GM18498 (cell line): ENCODE measurements at regions not wholly inside any gene's neighbourhood (a gene's known extent, or its start where the extent isn't known, plus 50 kb on each side); places are given as distances from the start of the nearest gene placed in this dataset.

Source experiments
- ATAC-seq: cut with Tn5 transposase; IDR thresholded peaks from one replicate; pipeline ENCODE4 v1.9.1; 2021; ENCODE audit warnings: mild to moderate bottlenecking, moderate library complexity; ENCODE audit not compliant: unreplicated experiment

- no peak for ATAC-seq
These were observed 377.3 kb downstream of the PDCD6IP start for GRCh38 chr3:34175636-34176176.

- ATAC-seq = no peak
These were observed 378.3 kb downstream of the PDCD6IP start for GRCh38 chr3:34176723-34177122.

- no peak for ATAC-seq
These were observed 380.0 kb downstream of the PDCD6IP start for GRCh38 chr3:34178415-34178814.

GRCh38 chr3:34179716-34180115, 381.3 kb downstream of the PDCD6IP start:
- no peak for ATAC-seq

- no peak for ATAC-seq
These were observed 382.1 kb downstream of the PDCD6IP start for GRCh38 chr3:34180532-34180931.

GRCh38 chr3:34183114-34183513, 384.7 kb downstream of the PDCD6IP start:
- no peak for ATAC-seq

- ATAC-seq = no peak
These were observed 385.3 kb downstream of the PDCD6IP start for GRCh38 chr3:34183611-34184340.

- ATAC-seq = peak; percentile 53
These were observed 386.9 kb downstream of the PDCD6IP start for GRCh38 chr3:34185301-34185700.

- ATAC-seq = no peak
These were observed 390.7 kb downstream of the PDCD6IP start for GRCh38 chr3:34189133-34189532.

- no peak for ATAC-seq
These were observed 398.5 kb downstream of the PDCD6IP start for GRCh38 chr3:34196914-34197313.

GRCh38 chr3:34198309-34198708, 399.9 kb downstream of the PDCD6IP start:
- peak; percentile 51 for ATAC-seq

GRCh38 chr3:34200576-34200975, 402.1 kb downstream of the PDCD6IP start:
- ATAC-seq = peak; percentile 81

GRCh38 chr3:34202975-34203374, 404.5 kb downstream of the PDCD6IP start:
- ATAC-seq = no peak

- ATAC-seq = no peak
These were observed 405.0 kb downstream of the PDCD6IP start for GRCh38 chr3:34203386-34203785.

GRCh38 chr3:34207002-34207401, 408.6 kb downstream of the PDCD6IP start:
- no peak for ATAC-seq

- no peak for ATAC-seq
These were observed 409.4 kb downstream of the PDCD6IP start for GRCh38 chr3:34207806-34208205.

GRCh38 chr3:34212175-34212574, 413.7 kb downstream of the PDCD6IP start:
- no peak for ATAC-seq

GRCh38 chr3:34212656-34213055, 414.2 kb downstream of the PDCD6IP start:
- no peak for ATAC-seq

- no peak for ATAC-seq
These were observed 415.0 kb downstream of the PDCD6IP start for GRCh38 chr3:34213478-34213877.

- peak; percentile 66 for ATAC-seq
These were observed 418.4 kb downstream of the PDCD6IP start for GRCh38 chr3:34216711-34217335.

GRCh38 chr3:34218706-34219385, 420.4 kb downstream of the PDCD6IP start:
- ATAC-seq = no peak

- no peak for ATAC-seq
These were observed 421.1 kb downstream of the PDCD6IP start for GRCh38 chr3:34219556-34219955.
